SK-N-SH treated with all-trans-retinoic acid at 6 μM for 48 hours (cell line): ENCODE measurements at regions not wholly inside any gene's neighbourhood (a gene's known extent, or its start where the extent isn't known, plus 50 kb on each side); places are given as distances from the start of the nearest gene placed in this dataset.

ENCODE experiments used
- BACH2 ChIP-seq: fragments of 250-450 bp; sonication (Bioruptor Pico); IDR thresholded peaks from 2 replicates; pipeline ENCODE4 v1.9.0; 2021; ENCODE audit warnings: mild to moderate bottlenecking, borderline replicate concordance
- GLIS3 ChIP-seq: fragments of 250-450 bp; sonication (Bioruptor Pico); IDR thresholded peaks from 2 replicates; pipeline ENCODE4 v1.5.0; 2020; ENCODE audit warnings: mild to moderate bottlenecking, moderate library complexity
- ISL1 ChIP-seq: fragments of 250-450 bp; sonication (Bioruptor Pico); IDR thresholded peaks from 2 replicates; pipeline ENCODE4 v2.1.2; 2022; ENCODE audit warnings: mild to moderate bottlenecking, moderate library complexity
- RARB ChIP-seq: fragments of 250-450 bp; sonication (Bioruptor Pico); IDR thresholded peaks from 2 replicates; pipeline ENCODE4 v1.8.0; 2021; ENCODE audit warnings: mild to moderate bottlenecking, moderate library complexity
- SNAI2 ChIP-seq: fragments of 250-450 bp; sonication (Bioruptor Pico); IDR thresholded peaks from 2 replicates; pipeline ENCODE4 v1.5.0; 2020; ENCODE audit warnings: mild to moderate bottlenecking, moderate library complexity
- TCF4 ChIP-seq: fragments of 250-450 bp; sonication (Bioruptor Pico); IDR thresholded peaks from 2 replicates; pipeline ENCODE4 v1.8.0; 2021; ENCODE audit warnings: mild to moderate bottlenecking, moderate library complexity, borderline replicate concordance
- ZFP30 ChIP-seq: fragments of 450-650 bp; formaldehyde crosslinking; IDR thresholded peaks from 2 replicates; pipeline ENCODE4 v1.5.0; 2022; ENCODE audit warnings: mild to moderate bottlenecking, moderate library complexity
- ZNF8 ChIP-seq: fragments of 450-650 bp; formaldehyde crosslinking; IDR thresholded peaks from 2 replicates; pipeline ENCODE4 v1.5.0; 2020; ENCODE audit warnings: mild to moderate bottlenecking, moderate library complexity
- TF ChIP-seq, protein P1 (sequence below): fragments of 250-450 bp; sonication (Bioruptor Pico); IDR thresholded peaks from 2 replicates; pipeline ENCODE4 v1.8.0; 2021; ENCODE audit warnings: low read depth, mild to moderate bottlenecking, moderate library complexity, borderline replicate concordance

DNA sequence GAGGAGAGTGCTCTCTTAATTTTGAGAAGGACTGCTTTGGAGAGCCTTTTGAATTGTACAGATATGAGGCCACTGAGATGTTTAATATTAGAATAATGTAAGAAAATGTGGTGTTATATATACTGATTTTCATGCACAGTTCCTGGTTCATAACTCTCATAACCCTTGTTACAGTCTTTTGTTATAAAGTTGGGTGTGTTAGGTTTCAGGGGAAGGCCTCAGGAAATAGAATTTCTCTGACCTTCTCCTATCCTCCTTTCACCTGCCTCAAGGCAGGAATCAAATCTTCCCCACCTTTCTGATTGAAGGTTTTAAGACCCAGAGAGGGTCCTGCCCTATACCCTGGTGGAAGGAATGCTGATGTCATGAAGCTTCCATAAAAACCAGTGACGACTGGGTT is 245.9 kb downstream of the NSUN3 start:
- TF ChIP-seq GLIS3 (CRISPR knock-in tag) (no peak), RARB (no peak), BACH2 (CRISPR knock-in tag) (no peak), SNAI2 (CRISPR knock-in tag) (no peak), ISL1 (CRISPR knock-in tag) (no peak), ZFP30 (CRISPR knock-in tag) (no peak), TCF4 (CRISPR knock-in tag) (no peak), ZNF8 (CRISPR knock-in tag) (no peak)
- TF ChIP-seq, protein P1, sequence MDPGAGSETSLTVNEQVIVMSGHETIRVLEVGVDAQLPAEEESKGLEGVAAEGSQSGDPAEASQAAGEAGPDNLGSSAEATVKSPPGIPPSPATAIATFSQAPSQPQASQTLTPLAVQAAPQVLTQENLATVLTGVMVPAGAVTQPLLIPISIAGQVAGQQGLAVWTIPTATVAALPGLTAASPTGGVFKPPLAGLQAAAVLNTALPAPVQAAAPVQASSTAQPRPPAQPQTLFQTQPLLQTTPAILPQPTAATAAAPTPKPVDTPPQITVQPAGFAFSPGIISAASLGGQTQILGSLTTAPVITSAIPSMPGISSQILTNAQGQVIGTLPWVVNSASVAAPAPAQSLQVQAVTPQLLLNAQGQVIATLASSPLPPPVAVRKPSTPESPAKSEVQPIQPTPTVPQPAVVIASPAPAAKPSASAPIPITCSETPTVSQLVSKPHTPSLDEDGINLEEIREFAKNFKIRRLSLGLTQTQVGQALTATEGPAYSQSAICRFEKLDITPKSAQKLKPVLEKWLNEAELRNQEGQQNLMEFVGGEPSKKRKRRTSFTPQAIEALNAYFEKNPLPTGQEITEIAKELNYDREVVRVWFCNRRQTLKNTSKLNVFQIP (CRISPR knock-in tag) = no peak
